Fibroblast of lung (primary cell): ENCODE measurements at regions not wholly inside any gene's neighbourhood (a gene's known extent, or its start where the extent isn't known, plus 50 kb on each side); places are given as distances from the start of the nearest gene placed in this dataset.

Experiments used
- DNase-seq, 2 donors: peaks; one replicate each; pipeline versions ENCODE4 v3.0.0 to v3.0.0-alpha.2; 2010; ENCODE audit warnings: low read depth in 2 of 2
- H2AFZ ChIP-seq: 2 replicates; pipeline ENCODE4 v1.5.1; 2012; ENCODE audit warnings: low read length, control low read depth, inconsistent platforms
- H3K27ac ChIP-seq: 2 replicates; pipeline ENCODE4 v1.5.1; 2011; ENCODE audit warnings: low read length, control low read depth; ENCODE audit not compliant: insufficient read depth
- H3K27me3 ChIP-seq: 2 replicates; pipeline ENCODE4 v1.5.1; 2011; ENCODE audit warnings: mild to moderate bottlenecking, low read length; ENCODE audit not compliant: control insufficient read depth, insufficient read depth
- H3K36me3 ChIP-seq: 2 replicates; pipeline ENCODE4 v1.5.1; 2011; ENCODE audit warnings: low read length; ENCODE audit not compliant: control insufficient read depth, insufficient read depth
- H3K4me1 ChIP-seq: 2 replicates; pipeline ENCODE4 v1.5.1; 2011; ENCODE audit warnings: low read length; ENCODE audit not compliant: control insufficient read depth, insufficient read depth; ENCODE audit errors: extremely low read depth
- H3K4me2 ChIP-seq: 2 replicates; pipeline ENCODE4 v1.5.1; 2011; ENCODE audit warnings: low read length, control low read depth; ENCODE audit not compliant: insufficient read depth; ENCODE audit errors: extremely low read depth
- H3K4me3 ChIP-seq, 4 experiments: fragments of 200-600 bp in 1 of 4; sonication (generic) in 1 of 4; replicated peaks in 1 of 4; 2 replicates each; pipeline ENCODE4 v1.5.1; 2011 to 2016; ENCODE audit warnings: low read length in 4 of 4, low read depth in 3 of 4, mild to moderate bottlenecking in 3 of 4, control low read depth in 2 of 4, inconsistent platforms in 1 of 4, mixed read lengths in 1 of 4; ENCODE audit not compliant: insufficient read depth in 1 of 4; ENCODE audit errors: control extremely low read depth in 1 of 4
- H3K79me2 ChIP-seq: 2 replicates; pipeline ENCODE4 v1.5.1; 2012; ENCODE audit warnings: mild to moderate bottlenecking, low read length, inconsistent platforms; ENCODE audit not compliant: control insufficient read depth, insufficient read depth
- H3K9ac ChIP-seq: 2 replicates; pipeline ENCODE4 v1.5.1; 2011; ENCODE audit warnings: mild to moderate bottlenecking, low read length, control low read depth; ENCODE audit not compliant: insufficient read depth
- H3K9me3 ChIP-seq: 2 replicates; pipeline ENCODE4 v1.5.1; 2012; ENCODE audit warnings: low read depth, low read length; ENCODE audit not compliant: control insufficient read depth, insufficient read depth
- H4K20me1 ChIP-seq: 2 replicates; pipeline ENCODE4 v1.5.1; 2011; ENCODE audit warnings: low read length; ENCODE audit not compliant: control insufficient read depth, insufficient read depth; ENCODE audit errors: extremely low read depth
- CTCF ChIP-seq, 2 donors: IDR thresholded peaks in 1 of 2; conservative IDR thresholded peaks in 1 of 2; 1 replicate in 1 of 2; 2 replicates in 1 of 2; pipeline ENCODE4 v1.5.1; 2011 to 2012; ENCODE audit warnings: low read length in 2 of 2, control low read depth in 1 of 2, inconsistent platforms in 1 of 2, low read depth in 1 of 2, mild to moderate bottlenecking in 1 of 2
- EZH2 ChIP-seq: IDR thresholded peaks from 2 replicates; pipeline ENCODE4 v1.5.1; 2012; ENCODE audit warnings: low read length, control low read depth, mild to moderate bottlenecking; ENCODE audit errors: missing control alignments

DNA sequence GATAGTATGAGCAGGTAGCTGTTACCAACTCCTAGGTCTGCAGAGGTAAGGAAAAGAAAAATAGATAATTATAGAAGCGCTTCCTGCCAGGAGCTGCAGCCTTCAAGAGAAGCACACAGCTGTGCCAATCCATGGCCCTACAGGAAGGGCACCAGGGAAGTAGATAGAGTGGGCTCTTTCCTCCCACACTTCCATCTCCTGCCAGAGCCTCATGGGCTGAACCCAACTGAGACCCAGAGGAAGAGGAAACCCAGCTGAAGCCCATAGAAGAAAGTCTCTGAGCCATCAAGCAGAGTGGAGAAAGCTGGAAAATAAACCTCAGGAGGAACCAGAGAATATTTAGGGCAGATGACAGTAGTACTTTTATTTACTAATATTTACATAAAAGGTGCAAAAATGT is 146.7 kb upstream of the ATXN1 start:
- no peak for DNase-seq
- Histone ChIP-seq H3K9me3 (no peaks in the 10 kb centered on the region), H3K9ac (no peak overlapping the region)

GRCh38 chr6:16904957-16905356 is 143.7 kb upstream of the ATXN1 start:
- Histone ChIP-seq H3K79me2 (no peaks in the 10 kb centered on the region), H3K4me2 (no peak overlapping the region), H3K4me1 (peaks cover 4% of the 10 kb centered on the region), H3K36me3 (no peaks in the 10 kb centered on the region), H3K9ac (no peak overlapping the region), H3K9me3 (no peaks in the 10 kb centered on the region), H4K20me1 (no peaks in the 10 kb centered on the region), H2AFZ (no peak overlapping the region), H3K4me3 (no peak overlapping the region), H3K27me3 (no peaks in the 10 kb centered on the region), H3K27ac (no peak overlapping the region)
- DNase-seq: no peak
- TF ChIP-seq EZH2 (no peak), CTCF (conservative IDR thresholded peaks at IDR 0.05 in 1 of 2, IDR thresholded peaks at IDR 0.05 in 1 of 2; ENCODE audit: low read depth in 1 of 2, low read length in 2 of 2) (no peak)

More for the DNA sequence above, 146.7 kb upstream of the ATXN1 start:
- Histone ChIP-seq H4K20me1 (no peaks in the 10 kb centered on the region), H3K4me1 (peaks cover 5% of the 10 kb centered on the region), H3K36me3 (no peaks in the 10 kb centered on the region), H3K27ac (no peak overlapping the region), H3K79me2 (no peaks in the 10 kb centered on the region), H2AFZ (no peak overlapping the region), H3K4me2 (no peak overlapping the region), H3K4me3 (no peak overlapping the region), H3K27me3 (no peaks in the 10 kb centered on the region)
- TF ChIP-seq EZH2 (no peak), CTCF (conservative IDR thresholded peaks at IDR 0.05 in 1 of 2, IDR thresholded peaks at IDR 0.05 in 1 of 2; ENCODE audit: low read depth in 1 of 2, low read length in 2 of 2) (no peak)

DNA sequence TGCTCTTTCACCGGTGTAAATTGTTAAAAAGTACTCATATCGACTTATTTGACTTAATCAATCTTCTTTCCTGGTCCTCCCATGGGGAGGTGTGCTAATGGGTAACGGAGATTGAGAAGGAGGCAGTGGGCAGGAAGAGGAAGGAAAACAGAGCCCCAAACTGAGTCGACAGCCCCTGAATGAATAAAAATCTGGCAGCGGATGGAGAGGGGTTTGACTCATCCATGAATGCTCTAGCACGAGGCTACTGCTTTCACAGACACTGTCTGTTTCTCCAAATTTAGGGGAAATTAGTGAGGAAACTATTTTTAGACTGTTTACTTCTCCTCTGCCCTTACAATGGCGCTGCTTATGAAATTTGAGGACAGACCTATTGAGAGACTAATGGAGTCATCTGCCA is 142.2 kb upstream of the ATXN1 start:
- Histone ChIP-seq H3K4me3 (no peak overlapping the region), H3K36me3 (no peaks in the 10 kb centered on the region), H4K20me1 (no peaks in the 10 kb centered on the region), H3K27ac (no peak overlapping the region), H2AFZ (no peak overlapping the region), H3K79me2 (no peaks in the 10 kb centered on the region), H3K4me2 (peak overlapping the region; percentile 11), H3K4me1 (no peaks in the 10 kb centered on the region), H3K27me3 (no peaks in the 10 kb centered on the region), H3K9ac (no peak overlapping the region), H3K9me3 (no peaks in the 10 kb centered on the region)
- peak; percentile 73 to 78 for DNase-seq
- no peak for TF ChIP-seq EZH2
- TF ChIP-seq CTCF (conservative IDR thresholded peaks at IDR 0.05 in 1 of 2, IDR thresholded peaks at IDR 0.05 in 1 of 2; ENCODE audit: low read depth in 1 of 2, low read length in 2 of 2): no peak
